Fibroblast of the aortic adventitia (primary cell): ENCODE measurements at regions not wholly inside any gene's neighbourhood (a gene's known extent, or its start where the extent isn't known, plus 50 kb on each side); places are given as distances from the start of the nearest gene placed in this dataset.

ENCODE experiments used
- DNase-seq: peaks from one replicate; pipeline ENCODE4 v3.0.0-alpha.2; 2010; ENCODE audit warnings: low read depth
- H3K4me3 ChIP-seq: 2 replicates; pipeline ENCODE4 v1.5.1; 2011; ENCODE audit warnings: low read depth, mild to moderate bottlenecking, control low read depth, low read length, moderate library complexity
- TF ChIP-seq, protein P1 (sequence below): IDR thresholded peaks from 2 replicates; pipeline ENCODE4 v1.5.1; 2011; ENCODE audit warnings: mild to moderate bottlenecking, low read length, control low read depth, inconsistent platforms; ENCODE audit not compliant: insufficient read depth

DNA sequence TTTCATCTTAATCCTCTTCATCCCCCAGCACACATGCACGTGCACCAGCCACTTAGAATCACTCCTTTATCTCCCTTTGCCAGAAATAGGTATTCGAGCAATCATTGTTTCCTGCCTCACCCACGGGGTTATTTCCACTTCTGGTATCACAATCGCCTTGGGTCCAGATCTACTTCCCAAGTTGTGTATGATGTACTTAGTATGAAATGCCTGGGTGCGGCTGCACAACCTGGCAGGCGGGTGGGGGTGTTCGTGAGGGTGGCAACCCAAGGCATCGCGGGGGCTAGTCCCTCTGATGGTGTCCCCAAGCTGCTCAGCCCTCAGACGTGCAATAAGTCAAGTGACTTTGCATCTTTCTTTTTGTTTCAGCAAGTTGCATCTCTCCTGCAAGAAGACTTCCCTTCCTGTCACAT lies 475.6 kb downstream of the MIAT start:
- no peak for DNase-seq
- no peak overlapping the region for H3K4me3 ChIP-seq
- TF ChIP-seq, protein P1, sequence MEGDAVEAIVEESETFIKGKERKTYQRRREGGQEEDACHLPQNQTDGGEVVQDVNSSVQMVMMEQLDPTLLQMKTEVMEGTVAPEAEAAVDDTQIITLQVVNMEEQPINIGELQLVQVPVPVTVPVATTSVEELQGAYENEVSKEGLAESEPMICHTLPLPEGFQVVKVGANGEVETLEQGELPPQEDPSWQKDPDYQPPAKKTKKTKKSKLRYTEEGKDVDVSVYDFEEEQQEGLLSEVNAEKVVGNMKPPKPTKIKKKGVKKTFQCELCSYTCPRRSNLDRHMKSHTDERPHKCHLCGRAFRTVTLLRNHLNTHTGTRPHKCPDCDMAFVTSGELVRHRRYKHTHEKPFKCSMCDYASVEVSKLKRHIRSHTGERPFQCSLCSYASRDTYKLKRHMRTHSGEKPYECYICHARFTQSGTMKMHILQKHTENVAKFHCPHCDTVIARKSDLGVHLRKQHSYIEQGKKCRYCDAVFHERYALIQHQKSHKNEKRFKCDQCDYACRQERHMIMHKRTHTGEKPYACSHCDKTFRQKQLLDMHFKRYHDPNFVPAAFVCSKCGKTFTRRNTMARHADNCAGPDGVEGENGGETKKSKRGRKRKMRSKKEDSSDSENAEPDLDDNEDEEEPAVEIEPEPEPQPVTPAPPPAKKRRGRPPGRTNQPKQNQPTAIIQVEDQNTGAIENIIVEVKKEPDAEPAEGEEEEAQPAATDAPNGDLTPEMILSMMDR = no peak

DNA sequence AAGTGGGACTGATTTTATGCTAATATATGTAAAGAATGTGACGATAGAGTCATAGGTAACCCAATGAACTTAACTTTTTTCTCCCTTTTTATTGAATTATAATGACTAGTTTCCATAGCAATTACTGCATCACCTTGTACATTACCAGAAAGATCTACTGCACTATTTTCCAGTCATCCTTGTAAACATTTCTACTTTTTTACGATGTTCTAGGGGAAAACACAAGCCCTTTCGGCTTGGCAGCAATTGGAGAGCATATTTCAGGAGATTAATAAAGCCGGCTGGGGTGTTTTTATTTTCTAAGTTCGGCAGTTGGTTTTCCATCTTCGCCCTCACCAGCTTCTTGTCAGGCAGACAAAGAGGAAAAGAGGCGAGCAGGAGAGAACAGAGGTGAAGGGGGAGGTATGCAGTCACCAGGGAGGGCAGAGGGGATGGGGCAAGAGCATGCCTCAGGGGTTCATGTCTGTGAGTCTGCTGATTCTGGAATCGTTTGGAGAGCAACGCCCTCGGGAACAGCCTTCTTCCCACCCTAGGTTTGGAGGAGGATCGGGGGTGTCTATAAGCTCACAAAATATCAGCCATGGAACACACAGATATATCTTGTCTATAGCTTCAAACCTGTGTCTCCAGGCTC lies 476.4 kb downstream of the MIAT start:
- DNase-seq = peak; percentile 38
- no peak overlapping the region for H3K4me3 ChIP-seq
- TF ChIP-seq, protein P1 = no peak

DNA sequence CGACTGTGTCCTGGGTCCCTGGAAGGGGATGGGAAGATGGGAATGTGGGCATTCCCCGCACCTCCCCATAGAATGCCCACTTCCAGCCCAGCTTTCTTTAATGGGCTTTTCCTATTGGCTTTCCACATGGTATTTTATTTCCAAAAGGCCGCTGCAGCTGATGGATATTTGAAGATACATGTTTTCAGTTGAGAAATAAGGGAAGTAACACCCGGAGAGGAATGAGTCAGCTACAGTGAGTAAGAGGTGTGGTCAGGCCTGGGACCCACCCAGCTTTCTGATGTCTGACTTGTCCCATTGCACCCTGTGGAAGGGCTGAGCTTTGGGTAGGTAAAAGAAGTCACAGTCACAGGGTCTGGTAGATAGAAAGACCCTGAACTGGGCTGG lies 476.9 kb downstream of the MIAT start:
- no peak overlapping the region for H3K4me3 ChIP-seq
- TF ChIP-seq, protein P1 = no peak
- DNase-seq = peak; percentile 91

DNA sequence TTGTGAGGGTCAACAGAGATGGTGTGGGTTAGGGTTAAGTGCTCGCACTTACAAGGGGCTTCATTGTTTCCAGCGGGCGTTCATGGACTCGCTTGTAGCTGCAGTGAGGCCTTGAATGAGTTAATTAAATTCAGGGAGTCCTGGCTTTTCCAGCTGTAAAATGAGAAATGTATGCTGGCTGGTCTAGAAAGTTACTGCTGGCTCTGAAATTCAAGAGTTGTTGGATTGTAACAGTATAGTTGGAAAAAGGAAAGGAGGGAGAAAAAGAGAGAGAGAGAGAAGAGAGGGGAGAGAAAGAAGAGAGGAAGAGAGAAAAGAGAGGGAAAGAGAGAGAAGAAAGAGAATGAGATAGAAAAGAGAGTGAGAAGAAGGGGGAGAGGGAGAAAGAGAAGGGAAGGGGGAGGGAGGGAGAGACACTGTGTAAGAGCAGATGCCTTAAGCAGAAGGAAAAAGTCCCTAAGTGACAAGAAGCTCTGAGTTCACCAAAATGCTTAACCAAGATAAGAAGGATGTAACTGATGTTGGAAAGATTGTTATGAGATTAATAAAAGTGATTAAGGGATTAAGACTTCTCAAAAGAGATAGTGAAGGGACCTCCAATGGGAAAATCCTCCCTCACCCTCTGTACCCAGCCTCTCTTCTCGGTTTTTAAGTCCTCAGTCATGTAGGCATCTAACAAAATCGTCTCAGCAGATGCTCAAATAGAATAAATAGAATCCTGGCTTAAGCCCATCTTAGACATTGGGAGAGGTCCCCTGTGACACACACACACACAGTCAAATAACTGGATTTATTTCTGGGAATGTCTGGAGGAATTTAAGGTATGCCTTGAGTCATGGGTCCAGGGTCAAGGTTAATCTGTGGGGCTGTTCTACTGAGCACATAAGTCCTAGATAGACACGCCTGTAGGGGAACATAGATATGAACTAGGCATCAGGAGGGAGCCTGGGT lies 477.9 kb downstream of the MIAT start:
- TF ChIP-seq, protein P1 = no peak
- H3K4me3 ChIP-seq = no peak overlapping the region
- DNase-seq = peak; percentile 88

DNA sequence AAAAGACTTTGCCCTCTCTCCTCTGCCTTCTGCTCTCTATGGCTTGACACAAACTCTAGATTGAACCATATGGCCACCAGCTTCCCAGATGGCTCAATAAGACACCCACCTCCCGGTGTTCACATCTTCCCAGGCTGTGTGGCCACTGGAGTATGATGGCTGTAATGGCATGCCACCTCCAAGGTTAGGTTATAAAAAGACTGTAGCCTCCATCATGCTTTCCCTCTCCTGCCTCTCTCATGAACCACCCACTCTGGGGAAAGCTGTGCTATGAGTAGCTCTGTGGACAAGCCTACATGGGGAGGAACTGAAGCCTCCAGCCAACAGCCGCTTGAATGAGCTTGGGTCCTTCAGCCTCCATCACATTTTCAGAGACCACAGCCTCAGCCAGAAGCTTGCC lies 479.2 kb downstream of the MIAT start:
- no peak overlapping the region for H3K4me3 ChIP-seq
- TF ChIP-seq, protein P1 = no peak
- no peak for DNase-seq

DNA sequence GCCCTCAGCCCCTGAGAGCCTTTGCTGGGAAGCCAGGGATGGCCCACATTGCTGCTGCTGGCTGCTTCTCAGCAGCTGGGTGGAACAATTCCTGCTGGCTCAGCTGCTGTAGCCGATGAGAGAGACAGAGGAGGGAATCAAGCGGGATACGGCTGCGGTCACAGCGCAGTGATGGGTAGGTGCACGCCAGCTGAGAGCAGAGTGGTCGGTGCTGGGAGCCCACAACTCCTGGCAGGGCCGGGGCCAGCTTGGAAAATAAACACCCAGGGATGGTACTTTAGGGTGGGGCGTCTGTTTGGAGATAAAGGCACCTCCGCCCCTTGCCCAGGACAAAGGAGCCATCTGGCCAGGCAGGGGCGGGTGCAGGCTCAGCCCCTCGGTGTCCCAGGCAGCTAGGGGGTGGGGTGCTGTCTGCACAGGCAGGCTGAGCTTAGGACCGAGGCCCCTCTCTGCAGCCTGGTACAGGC lies 480.5 kb downstream of the MIAT start:
- H3K4me3 ChIP-seq = no peak overlapping the region
- TF ChIP-seq, protein P1 = no peak
- peak; percentile 28 for DNase-seq
